ENCODE measurements at regions not wholly inside any gene's neighbourhood (a gene's known extent, or its start where the extent isn't known, plus 50 kb on each side); places are given as distances from the start of the nearest gene placed in this dataset.

GRCh38 chr2:176885661-176886060 lies 326.9 kb upstream of the HNRNPA3 start:
- Histone ChIP-seq H3K9me3 (no peaks in the 10 kb centered on the region), H3K27ac (no peak overlapping the region), H3K36me3 (ENCODE audit: low read depth, missing control alignments) (no peaks in the 10 kb centered on the region), H3K4me3 (no peak overlapping the region), H3K27me3 (no peaks in the 10 kb centered on the region), H3K4me1 (no peaks in the 10 kb centered on the region)
- DNase-seq = no peak
- 89 to 94% methylated on average over 2 of the region's 2 CpGs for WGBS, 2 donors
- TF ChIP-seq CTCF (IDR thresholded peaks at IDR 0.05) = no peak
- no peak for TF ChIP-seq POLR2A (IDR thresholded peaks at IDR 0.05)
- intact Hi-C loops (cut with DNase I; ENCODE audit: low total_unique reads) = no loop called here

GRCh38 chr2:176891105-176891504 lies 321.5 kb upstream of the HNRNPA3 start:
- no peaks in the 10 kb centered on the region for H3K4me1 ChIP-seq
- no peak for TF ChIP-seq CTCF (IDR thresholded peaks at IDR 0.05)
- no peak for TF ChIP-seq POLR2A (IDR thresholded peaks at IDR 0.05)
- no peaks in the 10 kb centered on the region for H3K36me3 ChIP-seq (ENCODE audit: low read depth, missing control alignments)
- 59 to 64% methylated on average over 4 of the region's 4 CpGs for WGBS, 2 donors
- intact Hi-C loops (cut with DNase I; ENCODE audit: low total_unique reads) = no loop called here
- H3K9me3 ChIP-seq = no peaks in the 10 kb centered on the region
- no peak for DNase-seq
- H3K27ac ChIP-seq = no peak overlapping the region
- H3K27me3 ChIP-seq = no peaks in the 10 kb centered on the region
- H3K4me3 ChIP-seq = no peak overlapping the region

DNA sequence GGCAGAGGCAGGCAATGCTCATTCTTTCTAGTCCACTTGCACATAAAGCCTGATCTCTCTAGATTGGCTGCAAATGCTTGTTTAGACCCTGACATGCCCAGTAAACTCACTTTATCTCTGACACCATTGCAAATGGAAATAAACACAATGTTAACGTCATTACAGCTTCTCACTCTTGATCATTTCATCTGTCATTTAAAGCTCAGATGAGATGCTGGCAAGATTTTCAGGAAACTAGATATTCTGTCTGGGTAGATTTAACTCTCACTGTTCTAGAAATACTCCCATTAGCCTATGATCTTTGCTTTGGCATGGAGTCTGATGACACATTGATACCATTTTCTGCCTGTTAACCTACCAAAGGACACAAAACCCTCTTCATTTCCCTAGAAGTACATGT lies 320.7 kb upstream of the HNRNPA3 start:
- DNase-seq = no peak
- no peaks in the 10 kb centered on the region for H3K27me3 ChIP-seq
- H3K9me3 ChIP-seq = no peaks in the 10 kb centered on the region
- TF ChIP-seq POLR2A (IDR thresholded peaks at IDR 0.05) (no peak), CTCF (IDR thresholded peaks at IDR 0.05) (no peak)
- no peaks in the 10 kb centered on the region for H3K4me1 ChIP-seq
- intact Hi-C loops (cut with DNase I; ENCODE audit: low total_unique reads) = no loop called here
- H3K27ac ChIP-seq = no peak overlapping the region
- no peak overlapping the region for H3K4me3 ChIP-seq
- 63 to 73% methylated on average over 1 of the region's 1 CpG for WGBS, 2 donors
- no peaks in the 10 kb centered on the region for H3K36me3 ChIP-seq (ENCODE audit: low read depth, missing control alignments)

- H3K27ac ChIP-seq = no peak overlapping the region
- H3K4me1 ChIP-seq = no peaks in the 10 kb centered on the region
- intact Hi-C loops (cut with DNase I; ENCODE audit: low total_unique reads) = no loop called here
- TF ChIP-seq POLR2A (IDR thresholded peaks at IDR 0.05) (no peak), CTCF (IDR thresholded peaks at IDR 0.05) (no peak)
- no peaks in the 10 kb centered on the region for H3K9me3 ChIP-seq
- no peak overlapping the region for H3K4me3 ChIP-seq
- WGBS, 2 donors = 88 to 92% methylated on average over 2 of the region's 2 CpGs
- H3K36me3 ChIP-seq (ENCODE audit: low read depth, missing control alignments) = no peaks in the 10 kb centered on the region
- no peaks in the 10 kb centered on the region for H3K27me3 ChIP-seq
- DNase-seq = no peak
Observed at GRCh38 chr2:176892676-176893226, 319.8 kb upstream of the HNRNPA3 start.

GRCh38 chr2:176895158-176895557 lies 317.4 kb upstream of the HNRNPA3 start:
- no peaks in the 10 kb centered on the region for H3K27me3 ChIP-seq
- no peaks in the 10 kb centered on the region for H3K9me3 ChIP-seq
- DNase-seq = no peak
- no peak overlapping the region for H3K27ac ChIP-seq
- no peaks in the 10 kb centered on the region for H3K4me1 ChIP-seq
- 72 to 73% methylated on average over 2 of the region's 2 CpGs for WGBS, 2 donors
- intact Hi-C loops (cut with DNase I; ENCODE audit: low total_unique reads) = no loop called here
- no peaks in the 10 kb centered on the region for H3K36me3 ChIP-seq (ENCODE audit: low read depth, missing control alignments)
- TF ChIP-seq CTCF (IDR thresholded peaks at IDR 0.05) (no peak), POLR2A (IDR thresholded peaks at IDR 0.05) (no peak)
- no peak overlapping the region for H3K4me3 ChIP-seq
